Testis (tissue), 2 donors: ENCODE measurements at regions not wholly inside any gene's neighbourhood (a gene's known extent, or its start where the extent isn't known, plus 50 kb on each side); places are given as distances from the start of the nearest gene placed in this dataset.

Experiments
- DNase-seq: peaks from one replicate; pipeline ENCODE4 v3.0.0-alpha.2; 2019
- H3K27ac ChIP-seq, 2 donors: fragments of 200-600 bp; sonication (generic); one replicate each; pipeline ENCODE4 v1.5.1; 2019
- H3K27me3 ChIP-seq: fragments of 200-600 bp; sonication (generic); one replicate; pipeline ENCODE4 v1.5.1; 2019
- H3K36me3 ChIP-seq: fragments of 200-600 bp; sonication (generic); one replicate; pipeline ENCODE4 v1.5.1; 2017; ENCODE audit warnings: low read depth; ENCODE audit errors: missing control alignments
- H3K4me1 ChIP-seq: fragments of 200-600 bp; sonication (generic); one replicate; pipeline ENCODE4 v1.5.1; 2019
- H3K4me3 ChIP-seq, 2 donors: fragments of 200-600 bp; sonication (generic); one replicate each; pipeline ENCODE4 v1.5.1; 2017 to 2019
- H3K9me3 ChIP-seq: fragments of 200-600 bp; sonication (generic); one replicate; pipeline ENCODE4 v1.5.1; 2017
- CTCF ChIP-seq, 3 experiments: fragments of 450-650 bp in 2 of 3; fragments of 200-600 bp in 1 of 3; sonication (generic) in 1 of 3; IDR thresholded peaks; one replicate each; pipeline ENCODE4 v1.5.1; 2016 to 2019; ENCODE audit warnings: antibody characterized with exemption in 3 of 3, mild to moderate bottlenecking in 2 of 3, moderate library complexity in 1 of 3
- POLR2A ChIP-seq: fragments of 450-650 bp; IDR thresholded peaks from one replicate; pipeline ENCODE4 v1.6.1; 2017; ENCODE audit warnings: antibody characterized with exemption, mild to moderate bottlenecking, moderate library complexity
- WGBS, 2 donors: methylation state at CpG; one replicate each; pipeline ENCODE4 v1.1.5; 2018; 5-methylcytosine and 5-hydroxymethylcytosine counted together
- intact Hi-C: fragments of 100-400 bp; cut with DNase I; formaldehyde crosslinking; loops from one replicate; pipeline ENCODE4 v1.15.1; 2023; ENCODE audit warnings: low total_unique reads

DNA sequence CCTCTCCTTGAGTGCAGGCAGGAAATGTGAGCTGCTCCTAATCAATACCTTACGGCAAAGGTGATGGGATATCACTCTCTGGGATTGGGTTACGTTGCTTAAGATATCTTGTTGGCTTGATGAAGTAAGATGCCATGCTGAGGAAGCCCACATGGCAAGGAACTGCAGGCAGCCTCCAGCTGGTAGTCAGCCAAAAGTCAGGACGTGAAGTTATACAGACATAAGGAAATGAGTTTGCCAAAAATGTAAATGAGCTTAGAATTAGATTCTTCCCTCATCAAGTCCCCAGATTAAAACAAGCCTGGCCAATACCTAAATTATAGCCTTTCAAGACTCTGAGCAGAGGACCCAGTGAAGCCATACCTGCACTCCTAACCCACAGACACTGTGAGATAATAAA is 155.0 kb downstream of the QDPR start:
- TF ChIP-seq CTCF (IDR thresholded peaks at IDR 0.05) (no peak), POLR2A (no peak)
- Histone ChIP-seq H3K4me3 (no peak overlapping the region), H3K9me3 (no peaks in the 10 kb centered on the region), H3K36me3 (no peaks in the 10 kb centered on the region), H3K27ac (no peak overlapping the region), H3K27me3 (no peaks in the 10 kb centered on the region), H3K4me1 (no peaks in the 10 kb centered on the region)
- intact Hi-C loops = no loop called here
- DNase-seq = no peak
- 73 to 76% methylated on average over 3 of the region's 3 CpGs for WGBS, 2 donors

GRCh38 chr4:17352357-17352756 is 159.5 kb downstream of the QDPR start:
- no peak overlapping the region for H3K4me3 ChIP-seq
- no peaks in the 10 kb centered on the region for H3K4me1 ChIP-seq
- no peak for DNase-seq
- 84% methylated on average over 5 of the region's 5 CpGs for WGBS, 2 donors
- TF ChIP-seq POLR2A (no peak), CTCF (IDR thresholded peaks at IDR 0.05) (no peak)
- no peaks in the 10 kb centered on the region for H3K36me3 ChIP-seq
- intact Hi-C loops = no loop called here
- no peak overlapping the region for H3K27ac ChIP-seq
- H3K9me3 ChIP-seq = no peaks in the 10 kb centered on the region
- H3K27me3 ChIP-seq = no peaks in the 10 kb centered on the region

DNA sequence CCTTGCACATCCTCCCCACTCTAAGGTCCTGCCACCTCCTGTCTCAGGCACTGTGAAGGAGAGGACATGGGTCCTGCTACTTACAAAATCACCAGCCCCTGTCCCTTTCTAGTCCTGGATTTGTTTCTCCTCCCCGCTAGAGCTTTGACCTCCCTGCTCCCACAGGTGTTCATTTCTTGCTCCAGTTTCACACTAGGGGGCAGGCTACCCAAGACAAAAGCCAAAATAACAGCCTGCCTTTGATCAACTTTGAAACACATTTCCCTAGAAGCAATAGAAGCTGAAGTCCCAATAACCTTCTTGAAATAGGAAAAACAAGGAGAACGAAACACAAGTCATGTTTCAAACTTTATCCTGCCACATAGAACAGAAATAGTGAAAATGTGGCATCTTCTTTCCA is 164.4 kb downstream of the QDPR start:
- no peak overlapping the region for H3K27ac ChIP-seq
- H3K36me3 ChIP-seq = no peaks in the 10 kb centered on the region
- H3K4me3 ChIP-seq = no peak overlapping the region
- no peak for DNase-seq
- no peaks in the 10 kb centered on the region for H3K27me3 ChIP-seq
- TF ChIP-seq POLR2A (no peak), CTCF (IDR thresholded peaks at IDR 0.05) (peak in 2 of 3 experiments; percentile 37 to 40)
- no peaks in the 10 kb centered on the region for H3K4me1 ChIP-seq
- 55 to 68% methylated on average over 2 of the region's 2 CpGs for whole genome bisulfite sequencing, 2 donors
- no peaks in the 10 kb centered on the region for H3K9me3 ChIP-seq
- intact Hi-C loops = loop anchor here (10.0 kb wide), 1 partner anchor 97 kb away; no protein-coding TSS in a partner anchor

GRCh38 chr4:17339376-17339775 is 172.5 kb downstream of the QDPR start:
- Histone ChIP-seq H3K27ac (no peak overlapping the region), H3K4me1 (no peaks in the 10 kb centered on the region), H3K27me3 (no peaks in the 10 kb centered on the region), H3K9me3 (no peaks in the 10 kb centered on the region), H3K4me3 (no peak overlapping the region), H3K36me3 (no peaks in the 10 kb centered on the region)
- intact Hi-C loops = no loop called here
- no peak for DNase-seq
- 88 to 89% methylated on average over 2 of the region's 2 CpGs for WGBS, 2 donors
- TF ChIP-seq CTCF (IDR thresholded peaks at IDR 0.05) (no peak), POLR2A (no peak)

DNA sequence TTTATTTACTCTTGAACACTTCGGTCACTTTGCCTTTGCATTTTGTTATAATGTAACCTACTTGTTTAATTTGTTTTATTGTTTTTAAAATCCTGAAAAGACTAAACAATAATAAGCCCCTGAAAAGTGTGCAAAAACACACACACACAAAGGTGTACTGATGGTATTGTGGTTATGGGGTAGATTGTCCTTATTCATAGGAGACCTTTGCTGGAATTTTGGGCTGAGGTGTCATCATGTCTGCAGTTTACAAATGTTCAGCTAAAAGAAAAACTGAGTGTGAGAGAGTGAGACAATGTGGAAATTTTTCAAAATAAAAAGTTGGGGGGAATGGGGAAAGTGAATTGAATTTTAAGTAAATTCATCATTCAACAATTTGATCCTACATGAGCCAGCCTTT is 174.9 kb downstream of the QDPR start:
- intact Hi-C loops = no loop called here
- 86% methylated on average over 1 of the region's 1 CpG for WGBS, 2 donors
- no peak overlapping the region for H3K27ac ChIP-seq

More for the DNA sequence above, 174.9 kb downstream of the QDPR start:
- H3K4me3 ChIP-seq = no peak overlapping the region
- no peaks in the 10 kb centered on the region for H3K36me3 ChIP-seq
- no peaks in the 10 kb centered on the region for H3K4me1 ChIP-seq
- no peaks in the 10 kb centered on the region for H3K9me3 ChIP-seq
- TF ChIP-seq POLR2A (no peak), CTCF (IDR thresholded peaks at IDR 0.05) (no peak)
- H3K27me3 ChIP-seq = no peaks in the 10 kb centered on the region
- no peak for DNase-seq
